DOHH2 (cell line): ENCODE measurements at regions not wholly inside any gene's neighbourhood (a gene's known extent, or its start where the extent isn't known, plus 50 kb on each side); places are given as distances from the start of the nearest gene placed in this dataset.
"Not testable (repeated sequence)": the region's sequence is repeated elsewhere in the genome, so short reads cannot be mapped to it uniquely, and the experiment has no call there.

Experiments used
- H3F3A ChIP-seq: fragments of 200-600 bp; sonication (generic), shearing (Covaris generic); 2 replicates; pipeline ENCODE4 v1.6.0; 2016; ENCODE audit warnings: antibody characterized with exemption, mild to moderate bottlenecking; ENCODE audit not compliant: control insufficient read depth, insufficient read depth
- H3K27ac ChIP-seq: fragments of 200-600 bp; sonication (generic); 2 replicates; pipeline ENCODE4 v1.5.1; 2014; ENCODE audit warnings: low read depth, mild to moderate bottlenecking, low read length, moderate library complexity
- H3K27me3 ChIP-seq: fragments of 200-600 bp; sonication (generic); 2 replicates; pipeline ENCODE4 v1.6.1; 2014; ENCODE audit warnings: mild to moderate bottlenecking, low read length, mixed read lengths; ENCODE audit not compliant: control insufficient read depth
- H3K36me3 ChIP-seq: fragments of 200-600 bp; sonication (generic); 2 replicates; pipeline ENCODE4 v1.6.1; 2014; ENCODE audit warnings: mild to moderate bottlenecking, low read length, moderate library complexity, mixed read lengths; ENCODE audit not compliant: control insufficient read depth
- H3K4me1 ChIP-seq: fragments of 200-600 bp; sonication (generic); 2 replicates; pipeline ENCODE4 v1.6.1; 2014; ENCODE audit warnings: mild to moderate bottlenecking, low read length, mixed read lengths; ENCODE audit not compliant: control insufficient read depth
- H3K4me2 ChIP-seq: fragments of 200-600 bp; sonication (generic); 2 replicates; pipeline ENCODE4 v1.6.0; 2014; ENCODE audit warnings: mild to moderate bottlenecking, low read length, moderate library complexity
- H3K4me3 ChIP-seq: fragments of 200-600 bp; sonication (generic); 2 replicates; pipeline ENCODE4 v1.5.1; 2014; ENCODE audit warnings: mild to moderate bottlenecking, low read length, mixed read lengths
- H3K79me2 ChIP-seq: fragments of 200-600 bp; sonication (generic); 2 replicates; pipeline ENCODE4 v1.6.1; 2014; ENCODE audit warnings: mild to moderate bottlenecking, low read length, mixed read lengths; ENCODE audit not compliant: control insufficient read depth
- H3K9me2 ChIP-seq: fragments of 200-600 bp; sonication (generic); replicated peaks from 2 replicates; pipeline ENCODE4 v1.6.1; 2014; ENCODE audit warnings: mild to moderate bottlenecking, low read length, mixed read lengths; ENCODE audit not compliant: control insufficient read depth
- H3K9me3 ChIP-seq: fragments of 200-600 bp; sonication (generic); 2 replicates; pipeline ENCODE4 v1.6.1; 2014; ENCODE audit warnings: antibody characterized with exemption, low read length, mixed read lengths; ENCODE audit not compliant: control insufficient read depth, insufficient read depth
- H4K20me1 ChIP-seq: fragments of 200-600 bp; sonication (generic); 2 replicates; pipeline ENCODE4 v1.6.0; 2014; ENCODE audit warnings: low read depth, mild to moderate bottlenecking, antibody characterized with exemption, low read length, moderate library complexity; ENCODE audit not compliant: control insufficient read depth, insufficient read depth
- CTCF ChIP-seq: fragments of 200-600 bp; sonication (generic); IDR thresholded peaks from one replicate; pipeline ENCODE4 v1.5.1; 2014; ENCODE audit warnings: antibody characterized with exemption, mild to moderate bottlenecking, low read depth, low read length; ENCODE audit not compliant: poor library complexity, severe bottlenecking
- EZH2phosphoT487 ChIP-seq: fragments of 200-600 bp; sonication (generic); IDR thresholded peaks from 2 replicates; pipeline ENCODE4 v1.6.1; 2017; ENCODE audit warnings: borderline replicate concordance, mild to moderate bottlenecking, antibody characterized with exemption, low read length, moderate library complexity, mixed read lengths

- Histone ChIP-seq H3K27me3 (no peaks in the 10 kb centered on the region), H4K20me1 (no peaks in the 10 kb centered on the region), H3K9me3 (no peaks in the 10 kb centered on the region), H3K9me2 (no peaks in the 10 kb centered on the region), H3K4me3 (no peak overlapping the region), H3K79me2 (no peaks in the 10 kb centered on the region), H3F3A (no peaks in the 10 kb centered on the region), H3K27ac (no peak overlapping the region), H3K4me2 (no peak overlapping the region), H3K36me3 (no peaks in the 10 kb centered on the region), H3K4me1 (no peaks in the 10 kb centered on the region)
- no peak for TF ChIP-seq EZH2phosphoT487
- no peak for TF ChIP-seq CTCF
Observed at GRCh38 chr19:30936276-30936675, 413.0 kb downstream of the TSHZ3 start.

GRCh38 chr19:30935146-30935545 is 414.1 kb downstream of the TSHZ3 start:
- H3K9me3 ChIP-seq, result peaks cover 2% of the 10 kb centered on the region; the same call in 1 of the 2 replicates
- H3K4me2 ChIP-seq, result no peak overlapping the region
- no peaks in the 10 kb centered on the region for H3K79me2 ChIP-seq
- no peak overlapping the region for H3K27ac ChIP-seq
- no peaks in the 10 kb centered on the region for H4K20me1 ChIP-seq
- H3K4me1 ChIP-seq, result no peaks in the 10 kb centered on the region
- TF ChIP-seq CTCF, result no peak
- TF ChIP-seq EZH2phosphoT487, result no peak
- no peaks in the 10 kb centered on the region for H3K27me3 ChIP-seq
- no peaks in the 10 kb centered on the region for H3K9me2 ChIP-seq
- no peaks in the 10 kb centered on the region for H3K36me3 ChIP-seq
- no peaks in the 10 kb centered on the region for H3F3A ChIP-seq
- H3K4me3 ChIP-seq, result no peak overlapping the region

- not testable (repeated sequence) for H3K4me2 ChIP-seq, H3K27ac ChIP-seq, H3K4me3 ChIP-seq, H3K9me3 ChIP-seq, H3K79me2 ChIP-seq, H3K4me1 ChIP-seq, H3K36me3 ChIP-seq, H4K20me1 ChIP-seq, H3F3A ChIP-seq, H3K27me3 ChIP-seq, H3K9me2 ChIP-seq
Observed at GRCh38 chr19:30933454-30933853, 415.8 kb downstream of the TSHZ3 start.

- no peaks in the 10 kb centered on the region for H3K79me2 ChIP-seq
- H3K4me3 ChIP-seq, result no peak overlapping the region
- H3K36me3 ChIP-seq, result no peaks in the 10 kb centered on the region
- TF ChIP-seq CTCF (no peak), EZH2phosphoT487 (no peak)
- no peaks in the 10 kb centered on the region for H4K20me1 ChIP-seq
- H3K9me3 ChIP-seq, result peaks cover 3% of the 10 kb centered on the region; the same call in 1 of the 2 replicates
- no peaks in the 10 kb centered on the region for H3K27me3 ChIP-seq
- no peaks in the 10 kb centered on the region for H3K9me2 ChIP-seq
- H3F3A ChIP-seq, result no peaks in the 10 kb centered on the region
- H3K27ac ChIP-seq, result no peak overlapping the region
- no peak overlapping the region for H3K4me2 ChIP-seq
- no peaks in the 10 kb centered on the region for H3K4me1 ChIP-seq
Observed at GRCh38 chr19:30932854-30933253, 416.4 kb downstream of the TSHZ3 start.
